A549 (cell line): ENCODE measurements at regions not wholly inside any gene's neighbourhood (a gene's known extent, or its start where the extent isn't known, plus 50 kb on each side); places are given as distances from the start of the nearest gene placed in this dataset.

Experiments used
- ATAC-seq, 2 experiments: fragments of 200-7000 bp in 1 of 2; fragments of >200 bp in 1 of 2; cut with Nextera tagmentation in 1 of 2; cut with Tn5 transposase in 1 of 2; 3 replicates each; pipeline versions ENCODE4 v1.8.0 to v1.9.1; 2018 to 2020; ENCODE audit warnings: mild to moderate bottlenecking in 1 of 2, moderate library complexity in 1 of 2
- CTCF ChIA-PET: fragments of 300-600 bp; sonication (Branson Sonifier 250); formaldehyde crosslinking; extraction: SDS; loops from one replicate; lab custom pipeline; 2021; ENCODE audit warnings: antibody characterized with exemption, inconsistent platforms; lab: Yijun Ruan, JAX
- POLR2A ChIA-PET: fragments of 350-600 bp; formaldehyde crosslinking; extraction: SDS; loops from one replicate; lab custom pipeline; 2021; ENCODE audit warnings: antibody characterized with exemption, inconsistent platforms; lab: Yijun Ruan, JAX
- DNase-seq, 2 experiments: peaks; one replicate each; pipeline versions ENCODE4 v3.0.0 to v3.0.0-alpha.2; 2011 to 2016; ENCODE audit warnings: low read depth in 1 of 2, low spot score in 1 of 2
- FAIRE-seq: peaks from 2 replicates; lab custom pipeline; 2011; peaks lifted over from hg19 to GRCh38; lab: Jason Lieb, UNC
- H3K27ac ChIP-seq, 2 experiments: fragments of >200 bp; sonication (Bioruptor Twin); formaldehyde crosslinking; 3 replicates each; pipeline ENCODE4 v1.5.1; 2016 to 2017
- H3K4me1 ChIP-seq: fragments of >200 bp; sonication (Bioruptor Twin); formaldehyde crosslinking; 3 replicates; pipeline ENCODE4 v1.6.1; 2016
- H3K4me2 ChIP-seq: fragments of >200 bp; sonication (Bioruptor Twin); formaldehyde crosslinking; 3 replicates; pipeline ENCODE4 v1.6.1; 2016
- H3K4me3 ChIP-seq: fragments of >200 bp; sonication (Bioruptor Twin); formaldehyde crosslinking; 3 replicates; pipeline ENCODE4 v1.5.1; 2016
- H3K9me3 ChIP-seq: fragments of >200 bp; sonication (Bioruptor Twin); formaldehyde crosslinking; 3 replicates; pipeline ENCODE4 v1.6.1; 2016
- CBX2 ChIP-seq: fragments of 200-600 bp; sonication (generic); IDR thresholded peaks from 2 replicates; pipeline ENCODE4 v1.6.1; 2016; ENCODE audit warnings: low read depth, mild to moderate bottlenecking, borderline replicate concordance
- CEBPB ChIP-seq, 2 experiments: fragments of >200 bp in 1 of 2; sonication (Bioruptor Twin) in 1 of 2; formaldehyde crosslinking in 1 of 2; IDR thresholded peaks; 2 replicates each; pipeline ENCODE4 v1.6.1; 2012 to 2016
- CHD2 ChIP-seq: fragments of 150-350 bp; IDR thresholded peaks from 2 replicates; pipeline ENCODE4 v1.6.1; 2014; ENCODE audit warnings: low read length; ENCODE audit not compliant: partially characterized antibody
- EHMT2 ChIP-seq: fragments of 200-600 bp; sonication (generic); IDR thresholded peaks from 2 replicates; pipeline ENCODE4 v1.6.1; 2016; ENCODE audit warnings: antibody characterized with exemption, low read depth, mild to moderate bottlenecking, moderate library complexity
- ESRRA ChIP-seq: fragments of 150-350 bp; IDR thresholded peaks from 2 replicates; pipeline ENCODE4 v1.6.1; 2014; ENCODE audit warnings: mild to moderate bottlenecking, low read length, borderline replicate concordance
- GATA3 ChIP-seq: IDR thresholded peaks from 2 replicates; pipeline ENCODE4 v1.6.1; 2012; ENCODE audit warnings: borderline replicate concordance
- HDAC2 ChIP-seq: fragments of 200-600 bp; sonication (generic); IDR thresholded peaks from 2 replicates; pipeline ENCODE4 v1.6.1; 2016
- HOXA7 ChIP-seq: fragments of 250-450 bp; sonication (Bioruptor Pico); IDR thresholded peaks from 2 replicates; pipeline ENCODE4 v1.5.0; 2020; ENCODE audit warnings: mild to moderate bottlenecking, moderate library complexity
- HOXB13 ChIP-seq: fragments of 250-450 bp; sonication (Bioruptor Pico); IDR thresholded peaks from 2 replicates; pipeline ENCODE4 v1.5.0; 2020; ENCODE audit warnings: low read depth, mild to moderate bottlenecking, moderate library complexity
- HOXB5 ChIP-seq: fragments of 250-450 bp; sonication (Bioruptor Pico); IDR thresholded peaks from 2 replicates; pipeline ENCODE4 v1.5.0; 2020; ENCODE audit warnings: mild to moderate bottlenecking, moderate library complexity
- KDM1A ChIP-seq: fragments of 200-600 bp; sonication (generic); IDR thresholded peaks from 2 replicates; pipeline ENCODE4 v1.6.1; 2016; ENCODE audit warnings: low read depth, mild to moderate bottlenecking
- MYC ChIP-seq: IDR thresholded peaks from 2 replicates; pipeline ENCODE4 v1.6.1; 2012; ENCODE audit warnings: mild to moderate bottlenecking, inconsistent platforms, low read length, improper control_type of control experiment, borderline replicate concordance
- NPAS2 ChIP-seq: fragments of 250-450 bp; sonication (Bioruptor Pico); IDR thresholded peaks from 2 replicates; pipeline ENCODE4 v1.8.0; 2022; ENCODE audit warnings: mild to moderate bottlenecking, moderate library complexity, borderline replicate concordance
- PHF8 ChIP-seq: fragments of 200-600 bp; sonication (generic); IDR thresholded peaks from 2 replicates; pipeline ENCODE4 v1.6.1; 2016; ENCODE audit warnings: low read depth, mild to moderate bottlenecking, antibody characterized with exemption, moderate library complexity, borderline replicate concordance
- POLR2AphosphoS2 ChIP-seq: conservative IDR thresholded peaks from 2 replicates; pipeline ENCODE4 v1.6.1; 2012; ENCODE audit warnings: low read length, improper control_type of control experiment, inconsistent platforms
- RCOR1 ChIP-seq: fragments of 150-350 bp; IDR thresholded peaks from 2 replicates; pipeline ENCODE4 v1.6.1; 2014; ENCODE audit warnings: antibody characterized with exemption, low read length, low read depth
- RFX5 ChIP-seq: fragments of 450-650 bp; IDR thresholded peaks from 2 replicates; pipeline ENCODE4 v1.7.1; 2014; ENCODE audit warnings: antibody characterized with exemption, mild to moderate bottlenecking, moderate library complexity
- SREBF2 ChIP-seq: fragments of 450-650 bp; IDR thresholded peaks from 2 replicates; pipeline ENCODE4 v1.6.1; 2014; ENCODE audit warnings: mild to moderate bottlenecking, moderate library complexity
- ZC3H11A ChIP-seq: fragments of 450-650 bp; IDR thresholded peaks from 2 replicates; pipeline ENCODE4 v1.6.1; 2014; ENCODE audit warnings: antibody characterized with exemption, mild to moderate bottlenecking
- ZNF302 ChIP-seq: fragments of 250-450 bp; sonication (Bioruptor Pico); IDR thresholded peaks from 2 replicates; pipeline ENCODE4 v1.9.0; 2021; ENCODE audit warnings: inconsistent platforms, mild to moderate bottlenecking, moderate library complexity
- WGBS: methylation state at CpG from one replicate; pipeline ENCODE4 v1.1.6; 2017; ENCODE audit errors: missing lambda C conversion rate; 5-methylcytosine and 5-hydroxymethylcytosine counted together
- TF ChIP-seq, protein P1 (sequence below): fragments of 150-350 bp; IDR thresholded peaks from 2 replicates; pipeline ENCODE4 v1.6.1; 2014; ENCODE audit warnings: low read depth, mild to moderate bottlenecking, low read length
- TF ChIP-seq, protein P2 (sequence below): IDR thresholded peaks from 2 replicates; pipeline ENCODE4 v1.6.1; 2012; ENCODE audit warnings: low read depth, borderline replicate concordance
- TF ChIP-seq, protein P3 (sequence below): fragments of >200 bp; sonication (Bioruptor Twin); formaldehyde crosslinking; IDR thresholded peaks from 3 replicates; pipeline ENCODE4 v1.5.1; 2016
- TF ChIP-seq, protein P4 (sequence below): IDR thresholded peaks from 2 replicates; pipeline ENCODE4 v1.6.1; 2012
- TF ChIP-seq, protein P5 (sequence below): fragments of 200-600 bp; sonication (generic); IDR thresholded peaks from 2 replicates; pipeline ENCODE4 v1.6.1; 2016; ENCODE audit warnings: antibody characterized with exemption, mild to moderate bottlenecking, moderate library complexity

DNA sequence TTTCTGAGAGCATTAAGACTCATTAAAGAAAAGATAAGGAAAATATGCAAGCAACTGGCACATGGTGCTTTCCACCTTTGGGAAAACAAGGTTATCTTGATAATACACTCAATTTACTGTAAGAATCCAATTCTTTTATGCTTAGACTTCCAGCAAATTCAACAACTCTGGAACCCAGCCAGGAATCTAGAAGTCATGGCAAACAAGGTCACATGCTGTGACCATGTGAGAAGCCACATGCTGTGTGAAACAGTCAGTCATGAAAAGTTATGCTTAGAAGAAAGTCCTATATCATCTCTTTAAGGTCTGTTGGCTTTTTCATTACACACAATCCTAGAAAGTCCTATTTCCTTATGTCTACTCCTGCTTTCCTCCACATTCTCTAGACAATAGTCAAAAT is 581.8 kb upstream of the C9orf72 start:
- Histone ChIP-seq H3K9me3 (no peaks in the 10 kb centered on the region), H3K4me2 (no peak overlapping the region), H3K4me1 (no peaks in the 10 kb centered on the region), H3K27ac (no peak overlapping the region), H3K4me3 (no peak overlapping the region)
- FAIRE-seq (no peak), DNase-seq (no peak), ATAC-seq (no peak)
- TF ChIP-seq PHF8 (no peak), CEBPB (IDR thresholded peaks at IDR 0.05) (no peak), HOXA7 (CRISPR knock-in tag) (no peak), GATA3 (no peak)
- ChIA-PET CTCF (no interaction called here), POLR2A (no interaction called here)

DNA sequence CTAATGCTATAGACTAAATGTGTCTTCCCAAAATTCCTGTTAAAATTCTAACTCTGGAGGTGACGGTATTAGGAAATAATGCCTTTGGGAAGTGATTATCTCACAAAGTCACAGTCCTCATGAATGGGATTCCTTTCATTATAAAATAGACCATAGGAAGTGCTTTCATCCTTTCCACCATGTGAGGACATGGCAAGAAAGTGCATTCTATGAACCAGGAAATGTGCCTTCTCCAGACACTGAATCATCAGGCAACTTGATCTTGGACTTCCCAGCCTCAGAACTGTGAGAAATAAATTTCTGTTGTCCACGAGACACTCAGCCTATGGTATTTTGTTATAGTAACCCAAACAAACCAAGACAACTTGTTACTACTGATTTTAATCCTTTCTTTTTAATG is 582.4 kb upstream of the C9orf72 start:
- H3K4me2 ChIP-seq = no peak overlapping the region
- FAIRE-seq = no peak
- DNase-seq = no peak
- TF ChIP-seq HOXB13 (no peak), ZNF302 (CRISPR knock-in tag) (no peak), ZC3H11A (no peak), EHMT2 (no peak), KDM1A (no peak), HDAC2 (no peak), CHD2 (no peak), POLR2AphosphoS2 (no peak), HOXB5 (CRISPR knock-in tag) (no peak), NPAS2 (CRISPR knock-in tag) (no peak), MYC (no peak), SREBF2 (no peak)
- TF ChIP-seq, protein P1, sequence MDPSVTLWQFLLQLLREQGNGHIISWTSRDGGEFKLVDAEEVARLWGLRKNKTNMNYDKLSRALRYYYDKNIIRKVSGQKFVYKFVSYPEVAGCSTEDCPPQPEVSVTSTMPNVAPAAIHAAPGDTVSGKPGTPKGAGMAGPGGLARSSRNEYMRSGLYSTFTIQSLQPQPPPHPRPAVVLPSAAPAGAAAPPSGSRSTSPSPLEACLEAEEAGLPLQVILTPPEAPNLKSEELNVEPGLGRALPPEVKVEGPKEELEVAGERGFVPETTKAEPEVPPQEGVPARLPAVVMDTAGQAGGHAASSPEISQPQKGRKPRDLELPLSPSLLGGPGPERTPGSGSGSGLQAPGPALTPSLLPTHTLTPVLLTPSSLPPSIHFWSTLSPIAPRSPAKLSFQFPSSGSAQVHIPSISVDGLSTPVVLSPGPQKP = no peak
- TF ChIP-seq, protein P2, sequence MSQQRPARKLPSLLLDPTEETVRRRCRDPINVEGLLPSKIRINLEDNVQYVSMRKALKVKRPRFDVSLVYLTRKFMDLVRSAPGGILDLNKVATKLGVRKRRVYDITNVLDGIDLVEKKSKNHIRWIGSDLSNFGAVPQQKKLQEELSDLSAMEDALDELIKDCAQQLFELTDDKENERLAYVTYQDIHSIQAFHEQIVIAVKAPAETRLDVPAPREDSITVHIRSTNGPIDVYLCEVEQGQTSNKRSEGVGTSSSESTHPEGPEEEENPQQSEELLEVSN = no peak
- TF ChIP-seq, protein P3, sequence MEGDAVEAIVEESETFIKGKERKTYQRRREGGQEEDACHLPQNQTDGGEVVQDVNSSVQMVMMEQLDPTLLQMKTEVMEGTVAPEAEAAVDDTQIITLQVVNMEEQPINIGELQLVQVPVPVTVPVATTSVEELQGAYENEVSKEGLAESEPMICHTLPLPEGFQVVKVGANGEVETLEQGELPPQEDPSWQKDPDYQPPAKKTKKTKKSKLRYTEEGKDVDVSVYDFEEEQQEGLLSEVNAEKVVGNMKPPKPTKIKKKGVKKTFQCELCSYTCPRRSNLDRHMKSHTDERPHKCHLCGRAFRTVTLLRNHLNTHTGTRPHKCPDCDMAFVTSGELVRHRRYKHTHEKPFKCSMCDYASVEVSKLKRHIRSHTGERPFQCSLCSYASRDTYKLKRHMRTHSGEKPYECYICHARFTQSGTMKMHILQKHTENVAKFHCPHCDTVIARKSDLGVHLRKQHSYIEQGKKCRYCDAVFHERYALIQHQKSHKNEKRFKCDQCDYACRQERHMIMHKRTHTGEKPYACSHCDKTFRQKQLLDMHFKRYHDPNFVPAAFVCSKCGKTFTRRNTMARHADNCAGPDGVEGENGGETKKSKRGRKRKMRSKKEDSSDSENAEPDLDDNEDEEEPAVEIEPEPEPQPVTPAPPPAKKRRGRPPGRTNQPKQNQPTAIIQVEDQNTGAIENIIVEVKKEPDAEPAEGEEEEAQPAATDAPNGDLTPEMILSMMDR = no peak
- TF ChIP-seq, protein P4, sequence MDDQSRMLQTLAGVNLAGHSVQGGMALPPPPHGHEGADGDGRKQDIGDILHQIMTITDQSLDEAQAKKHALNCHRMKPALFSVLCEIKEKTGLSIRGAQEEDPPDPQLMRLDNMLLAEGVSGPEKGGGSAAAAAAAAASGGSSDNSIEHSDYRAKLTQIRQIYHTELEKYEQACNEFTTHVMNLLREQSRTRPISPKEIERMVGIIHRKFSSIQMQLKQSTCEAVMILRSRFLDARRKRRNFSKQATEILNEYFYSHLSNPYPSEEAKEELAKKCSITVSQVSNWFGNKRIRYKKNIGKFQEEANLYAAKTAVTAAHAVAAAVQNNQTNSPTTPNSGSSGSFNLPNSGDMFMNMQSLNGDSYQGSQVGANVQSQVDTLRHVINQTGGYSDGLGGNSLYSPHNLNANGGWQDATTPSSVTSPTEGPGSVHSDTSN = no peak
- no peaks in the 10 kb centered on the region for H3K9me3 ChIP-seq
- 5% methylated on average over 2 of the region's 2 CpGs for WGBS
- ChIA-PET POLR2A (no interaction called here), CTCF (no interaction called here)
- ATAC-seq = no peak
- no peak overlapping the region for H3K27ac ChIP-seq
- no peaks in the 10 kb centered on the region for H3K4me1 ChIP-seq
- H3K4me3 ChIP-seq = no peak overlapping the region

DNA sequence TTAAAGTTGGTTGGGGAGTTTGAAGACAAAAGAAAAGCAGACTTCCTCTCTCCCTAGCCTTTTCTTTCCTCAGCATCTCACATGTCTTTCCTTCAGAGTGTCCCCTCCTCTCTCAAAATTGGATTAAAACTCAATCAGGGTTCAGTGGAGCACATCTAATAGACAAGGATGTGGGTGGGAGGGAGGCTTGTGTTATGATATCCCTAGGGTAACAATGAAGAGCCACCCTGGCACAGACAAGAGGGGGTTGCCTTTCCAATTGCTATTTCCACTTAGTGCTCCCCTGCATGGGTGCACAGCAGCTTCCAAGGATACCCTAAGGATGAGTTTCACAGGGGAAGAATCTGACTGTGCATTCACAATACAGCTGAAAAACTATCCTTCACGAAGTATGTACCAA is 585.2 kb upstream of the C9orf72 start:
- Histone ChIP-seq H3K9me3 (no peaks in the 10 kb centered on the region), H3K4me3 (no peak overlapping the region), H3K4me1 (no peaks in the 10 kb centered on the region), H3K4me2 (no peak overlapping the region), H3K27ac (no peak overlapping the region)
- DNase-seq (no peak), ATAC-seq (no peak), FAIRE-seq (no peak)
- ChIA-PET CTCF (no interaction called here), POLR2A (no interaction called here)
- TF ChIP-seq RFX5 (no peak), RCOR1 (no peak), CBX2 (no peak), ESRRA (no peak)
- TF ChIP-seq, protein P5, sequence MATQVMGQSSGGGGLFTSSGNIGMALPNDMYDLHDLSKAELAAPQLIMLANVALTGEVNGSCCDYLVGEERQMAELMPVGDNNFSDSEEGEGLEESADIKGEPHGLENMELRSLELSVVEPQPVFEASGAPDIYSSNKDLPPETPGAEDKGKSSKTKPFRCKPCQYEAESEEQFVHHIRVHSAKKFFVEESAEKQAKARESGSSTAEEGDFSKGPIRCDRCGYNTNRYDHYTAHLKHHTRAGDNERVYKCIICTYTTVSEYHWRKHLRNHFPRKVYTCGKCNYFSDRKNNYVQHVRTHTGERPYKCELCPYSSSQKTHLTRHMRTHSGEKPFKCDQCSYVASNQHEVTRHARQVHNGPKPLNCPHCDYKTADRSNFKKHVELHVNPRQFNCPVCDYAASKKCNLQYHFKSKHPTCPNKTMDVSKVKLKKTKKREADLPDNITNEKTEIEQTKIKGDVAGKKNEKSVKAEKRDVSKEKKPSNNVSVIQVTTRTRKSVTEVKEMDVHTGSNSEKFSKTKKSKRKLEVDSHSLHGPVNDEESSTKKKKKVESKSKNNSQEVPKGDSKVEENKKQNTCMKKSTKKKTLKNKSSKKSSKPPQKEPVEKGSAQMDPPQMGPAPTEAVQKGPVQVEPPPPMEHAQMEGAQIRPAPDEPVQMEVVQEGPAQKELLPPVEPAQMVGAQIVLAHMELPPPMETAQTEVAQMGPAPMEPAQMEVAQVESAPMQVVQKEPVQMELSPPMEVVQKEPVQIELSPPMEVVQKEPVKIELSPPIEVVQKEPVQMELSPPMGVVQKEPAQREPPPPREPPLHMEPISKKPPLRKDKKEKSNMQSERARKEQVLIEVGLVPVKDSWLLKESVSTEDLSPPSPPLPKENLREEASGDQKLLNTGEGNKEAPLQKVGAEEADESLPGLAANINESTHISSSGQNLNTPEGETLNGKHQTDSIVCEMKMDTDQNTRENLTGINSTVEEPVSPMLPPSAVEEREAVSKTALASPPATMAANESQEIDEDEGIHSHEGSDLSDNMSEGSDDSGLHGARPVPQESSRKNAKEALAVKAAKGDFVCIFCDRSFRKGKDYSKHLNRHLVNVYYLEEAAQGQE = no peak
- 3% methylated on average over 1 of the region's 1 CpG for WGBS
